Activated CD8-positive, alpha-beta memory T cell treated with anti-CD3 and anti-CD28 coated beads, Interleukin-2, amount 50 U/mL, for 48 hours (primary cell): ENCODE measurements at regions not wholly inside any gene's neighbourhood (a gene's known extent, or its start where the extent isn't known, plus 50 kb on each side); places are given as distances from the start of the nearest gene placed in this dataset.
"Not testable (repeated sequence)": the region's sequence is repeated elsewhere in the genome, so short reads cannot be mapped to it uniquely, and the experiment has no call there.

Experiments
- DNase-seq: peaks from one replicate; pipeline ENCODE4 v3.0.0-alpha.2; 2020

DNA sequence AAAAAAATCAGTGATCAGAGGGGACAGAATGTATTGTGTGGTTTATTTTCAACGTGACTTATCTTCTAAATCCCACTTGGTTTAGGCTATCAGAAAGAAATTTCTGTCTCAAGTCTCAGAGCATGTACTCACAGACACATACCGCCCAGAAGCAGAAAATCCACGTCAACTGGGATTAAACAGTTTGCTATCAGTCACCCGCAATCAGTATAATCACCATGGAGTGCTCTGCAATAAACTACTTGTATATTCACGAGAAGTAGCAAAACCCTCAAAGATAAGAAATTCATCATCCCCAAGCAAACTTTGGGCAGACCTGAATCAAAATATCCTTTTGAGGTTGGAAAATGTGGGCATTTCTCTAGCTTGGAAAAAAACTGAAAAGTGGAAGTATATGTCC lies 259.1 kb downstream of the FGFR2 start:
- DNase-seq: no peak

DNA sequence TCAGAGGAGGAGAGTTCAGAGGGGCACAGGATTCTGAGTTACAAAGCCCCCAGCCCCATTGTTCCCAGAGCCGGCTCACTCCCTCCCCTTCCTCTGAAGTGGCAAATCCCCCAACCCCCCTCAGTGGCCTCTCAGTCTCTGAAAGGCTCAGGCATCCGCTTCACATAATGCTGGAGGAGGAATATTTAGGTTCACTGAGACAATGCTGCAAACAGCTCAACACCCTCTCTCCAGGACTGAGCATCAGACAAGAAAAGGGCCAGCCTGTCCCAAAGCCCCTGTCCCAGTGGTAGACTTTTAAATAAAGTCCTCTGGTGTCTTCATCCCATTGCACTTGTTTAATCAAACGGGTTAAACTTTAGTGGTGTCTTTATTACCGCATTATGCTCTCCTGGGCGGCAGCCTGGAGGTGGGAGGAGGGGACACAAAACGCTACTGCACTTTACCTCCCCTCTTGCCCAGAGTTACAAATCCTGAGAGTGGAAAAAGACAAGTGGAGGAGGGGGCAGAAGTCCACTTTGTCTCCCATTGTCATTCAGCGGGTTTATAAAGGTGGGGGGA lies 257.9 kb downstream of the FGFR2 start:
- no peak for DNase-seq

GRCh38 chr10:121351540-121351939 lies 246.7 kb downstream of the FGFR2 start:
- DNase-seq: no peak

DNA sequence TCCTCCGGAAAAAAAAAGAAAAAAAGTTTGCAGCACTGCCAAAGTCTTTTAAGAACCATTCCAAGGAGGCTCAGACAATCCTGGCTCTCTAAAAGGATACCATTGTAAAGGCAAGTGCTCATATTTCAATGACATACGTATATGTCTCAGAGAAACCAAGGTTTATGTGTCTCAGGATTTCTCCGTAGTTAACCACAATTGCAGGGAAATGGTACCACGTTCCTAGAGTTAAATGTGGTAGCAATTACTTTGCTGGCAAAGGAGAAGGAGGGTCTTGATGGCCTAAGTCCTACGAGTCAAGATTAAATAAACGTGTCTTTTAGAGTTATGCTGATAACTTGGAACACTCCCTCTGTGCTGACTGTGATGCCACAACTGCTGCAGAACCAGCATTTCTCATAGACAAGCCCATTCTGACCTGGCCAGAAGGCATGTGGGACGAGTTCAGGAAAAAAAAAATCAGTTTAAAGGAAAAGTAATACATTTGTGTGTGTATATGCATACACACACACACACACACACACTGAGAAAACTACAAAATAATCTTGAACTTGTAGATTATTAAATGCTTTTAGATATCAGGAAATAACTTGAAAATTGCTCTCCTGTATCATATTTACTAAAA lies 245.9 kb downstream of the FGFR2 start:
- no peak for DNase-seq

DNA sequence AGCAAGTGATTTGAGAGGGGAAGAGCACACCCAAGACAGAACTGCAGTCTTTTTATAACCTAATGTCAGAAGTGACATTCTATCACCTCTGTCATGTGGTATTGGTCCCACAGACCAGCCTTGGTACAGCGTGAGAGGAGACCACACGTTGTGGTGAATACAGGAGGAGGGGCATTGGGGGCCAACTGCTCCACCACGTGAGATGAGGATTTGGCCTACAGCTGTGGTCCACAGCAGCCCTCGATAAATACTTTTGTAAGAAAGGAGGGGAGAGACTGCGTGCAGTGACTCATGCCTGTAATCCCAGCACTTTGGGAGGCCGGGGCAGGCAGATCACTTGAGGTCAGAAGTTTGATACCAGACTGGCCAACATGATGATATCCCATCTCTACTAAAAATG lies 243.1 kb downstream of the FGFR2 start:
- DNase-seq: no peak

DNA sequence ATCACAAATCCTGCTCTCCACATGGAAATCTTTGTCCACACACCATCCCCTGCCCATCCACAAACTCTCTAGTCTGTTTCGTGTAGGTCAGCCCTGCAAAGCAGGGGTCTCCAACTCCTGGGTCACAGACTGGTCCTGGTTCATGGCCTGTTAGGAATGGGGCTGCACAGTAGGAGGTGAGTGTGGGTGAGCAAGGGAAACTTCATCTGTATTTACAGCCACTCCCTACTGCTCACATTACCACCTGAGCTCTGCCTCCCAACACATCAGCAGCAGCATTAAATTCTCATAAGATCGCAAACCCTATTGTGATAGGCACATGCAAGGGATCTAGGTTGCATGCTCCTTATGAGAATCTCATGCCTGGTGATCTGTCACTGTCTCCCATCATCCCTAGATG lies 242.1 kb downstream of the FGFR2 start:
- no peak for DNase-seq

- DNase-seq: no peak
Measured at GRCh38 chr10:121357401-121357800, 240.8 kb downstream of the FGFR2 start.

- DNase-seq: no peak
Measured at GRCh38 chr10:121362026-121362425, 236.2 kb downstream of the FGFR2 start.

GRCh38 chr10:121365566-121365965 lies 232.7 kb downstream of the FGFR2 start:
- no peak for DNase-seq

DNA sequence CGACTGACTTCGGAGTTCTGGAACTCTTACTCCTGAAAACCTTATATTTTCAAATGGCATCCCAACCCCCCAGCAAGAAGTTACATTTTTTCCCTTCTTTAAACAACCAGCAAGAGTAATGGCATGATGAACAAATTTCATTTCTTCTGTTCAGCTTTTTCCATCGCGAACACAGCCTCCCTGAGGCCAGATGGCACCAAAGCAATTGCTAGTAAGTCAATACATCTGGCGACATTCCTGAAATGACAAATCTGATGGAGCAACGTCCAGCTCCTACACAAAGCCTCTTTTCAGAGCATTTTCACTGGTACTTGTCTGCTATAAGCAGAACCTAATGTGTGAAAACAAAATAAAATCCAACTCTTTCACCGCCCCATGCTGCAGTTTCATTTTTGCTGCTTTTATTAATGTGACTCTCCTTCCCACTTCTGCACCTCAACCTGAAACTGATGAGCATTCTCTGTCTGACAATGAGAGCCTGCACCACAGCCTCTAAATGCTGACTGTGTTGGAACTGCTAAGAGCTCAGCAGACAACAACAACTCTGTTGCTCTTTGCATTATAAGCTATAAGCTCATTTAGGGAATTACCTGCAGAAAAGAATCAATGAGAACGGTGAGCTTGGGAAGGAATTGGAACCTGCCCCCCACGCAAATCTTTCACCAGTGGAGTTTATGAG lies 229.8 kb downstream of the FGFR2 start:
- no peak for DNase-seq

GRCh38 chr10:121369616-121370015 lies 228.6 kb downstream of the FGFR2 start:
- DNase-seq: no peak

GRCh38 chr10:121371836-121372235 lies 226.4 kb downstream of the FGFR2 start:
- no peak for DNase-seq

GRCh38 chr10:121373411-121373810 lies 224.8 kb downstream of the FGFR2 start:
- DNase-seq: no peak

DNA sequence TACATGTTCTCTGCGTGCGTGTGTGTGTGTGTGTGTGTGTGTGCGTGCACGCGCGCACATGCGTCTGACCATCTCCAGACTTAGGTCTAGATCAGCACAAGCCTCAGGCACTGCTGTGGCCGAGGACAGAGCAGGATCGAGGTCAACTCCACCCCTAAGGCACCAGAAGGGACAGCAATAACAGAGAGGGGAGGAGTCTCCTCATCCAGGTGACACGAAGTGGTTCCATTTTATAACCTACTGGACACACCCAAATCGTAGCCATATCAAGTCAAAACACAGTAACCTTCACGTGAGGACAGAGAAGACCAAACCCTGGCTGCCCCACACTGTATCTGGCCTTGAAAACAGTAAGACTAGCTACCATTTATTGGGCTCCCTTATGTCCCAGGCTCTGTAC lies 224.1 kb downstream of the FGFR2 start:
- DNase-seq: no peak

- DNase-seq: no peak
Measured at GRCh38 chr10:121375172-121375571, 223.1 kb downstream of the FGFR2 start.

DNA sequence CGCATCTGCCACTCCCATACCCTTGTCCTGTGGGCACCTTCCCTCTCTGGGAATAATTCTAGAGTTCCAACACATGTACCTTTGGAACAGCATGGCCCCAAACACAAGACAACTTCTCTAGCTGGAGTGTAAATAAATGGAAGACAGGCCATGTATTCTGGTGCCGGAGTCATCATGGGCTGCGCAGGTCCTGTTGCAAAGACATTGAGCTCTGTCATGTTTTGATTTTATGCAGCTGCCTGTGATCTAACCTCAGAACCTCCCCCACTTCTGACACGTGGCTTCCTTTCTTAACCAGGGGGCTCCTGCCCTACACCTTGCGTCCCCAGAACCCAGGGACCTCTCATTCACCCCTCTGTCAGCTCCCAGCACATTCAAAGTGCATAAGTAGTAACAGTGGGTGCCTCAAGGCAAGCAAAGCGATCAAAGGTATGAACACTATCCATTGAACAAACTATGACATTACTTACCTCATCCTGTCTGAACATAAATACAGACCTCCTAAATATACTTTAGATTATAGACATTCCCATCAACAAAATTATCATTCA lies 219.9 kb downstream of the FGFR2 start:
- DNase-seq: no peak

DNA sequence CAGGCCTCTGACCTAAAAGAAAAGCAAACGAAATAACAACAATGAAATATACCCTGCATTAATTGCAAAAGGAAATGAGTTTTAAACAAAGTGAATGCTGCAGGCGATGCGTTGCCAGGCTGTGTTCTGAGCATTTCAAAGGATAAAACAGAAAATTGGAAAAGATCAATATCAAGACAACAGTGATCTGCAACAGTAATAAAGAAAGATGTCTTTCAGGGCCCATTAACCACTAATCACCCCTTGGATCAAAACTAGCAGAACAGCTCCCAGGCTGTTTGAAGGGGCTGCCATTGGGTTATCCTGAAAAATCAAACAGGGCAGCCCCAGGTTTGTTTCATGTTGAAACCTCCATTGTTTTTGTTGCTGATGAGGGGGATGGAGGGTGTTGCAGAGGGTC lies 219.2 kb downstream of the FGFR2 start:
- DNase-seq: no peak

DNA sequence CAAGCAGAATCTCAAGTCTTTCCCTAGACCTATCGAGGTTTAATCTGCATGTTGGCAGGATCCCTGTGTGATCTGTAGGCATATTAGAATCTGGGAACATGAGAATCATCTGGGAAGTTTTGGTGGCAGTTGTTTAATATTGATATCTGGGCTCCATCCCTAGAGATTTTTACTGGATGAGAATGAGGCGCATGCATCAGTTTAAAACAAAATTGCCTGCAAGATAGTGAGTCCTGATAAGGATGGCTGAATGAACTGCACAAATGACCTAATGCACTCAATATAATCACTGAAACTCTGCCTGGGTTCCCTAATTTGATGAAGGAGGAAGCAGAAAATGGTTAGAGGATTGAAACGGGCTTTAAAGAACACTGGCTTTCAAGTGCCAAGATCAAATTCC lies 218.0 kb downstream of the FGFR2 start:
- no peak for DNase-seq

DNA sequence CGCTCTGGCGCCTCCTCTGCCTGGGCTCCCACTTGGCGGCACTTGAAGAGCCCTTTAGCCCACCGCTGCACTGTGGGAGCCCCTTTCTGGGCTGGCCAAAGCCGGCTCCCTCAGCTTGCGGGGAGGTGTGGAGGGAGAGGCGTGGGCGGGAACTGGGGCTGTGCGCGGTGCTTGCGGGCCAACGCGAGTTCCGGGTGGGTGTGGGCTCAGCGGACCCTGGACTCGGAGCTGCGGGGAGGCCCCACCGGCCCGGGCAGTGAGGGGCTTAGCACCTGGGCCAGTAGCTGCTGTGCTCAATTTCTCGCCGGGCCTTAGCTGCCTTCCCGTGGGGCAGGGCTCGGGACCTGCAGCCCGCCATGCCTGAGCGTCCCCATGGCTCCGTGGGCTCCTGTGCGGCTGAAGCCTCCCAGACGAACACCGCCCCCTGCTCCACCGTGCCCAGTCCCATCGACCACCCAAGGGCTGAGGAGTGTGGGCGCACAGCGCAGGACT lies 216.2 kb downstream of the FGFR2 start:
- DNase-seq: not testable (repeated sequence)

DNA sequence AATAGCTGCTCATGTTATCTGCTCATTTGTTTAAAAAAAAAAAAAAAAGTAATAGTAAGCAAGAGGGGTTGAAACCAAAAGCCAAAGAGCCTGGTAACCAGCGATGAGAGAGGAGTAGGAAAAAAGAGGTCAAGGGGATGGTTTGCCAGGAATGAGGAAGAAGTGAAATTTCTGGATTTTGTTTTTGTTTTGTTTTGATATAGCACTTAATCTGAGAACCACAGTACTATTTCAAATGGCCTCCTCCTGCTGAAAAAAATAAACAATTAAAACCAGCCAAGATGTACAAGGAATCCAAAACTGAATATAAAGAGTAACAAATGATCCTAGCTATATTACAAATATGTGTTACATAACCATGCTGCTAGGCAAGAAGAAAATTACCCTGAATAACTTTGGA lies 213.1 kb downstream of the FGFR2 start:
- DNase-seq: no peak

DNA sequence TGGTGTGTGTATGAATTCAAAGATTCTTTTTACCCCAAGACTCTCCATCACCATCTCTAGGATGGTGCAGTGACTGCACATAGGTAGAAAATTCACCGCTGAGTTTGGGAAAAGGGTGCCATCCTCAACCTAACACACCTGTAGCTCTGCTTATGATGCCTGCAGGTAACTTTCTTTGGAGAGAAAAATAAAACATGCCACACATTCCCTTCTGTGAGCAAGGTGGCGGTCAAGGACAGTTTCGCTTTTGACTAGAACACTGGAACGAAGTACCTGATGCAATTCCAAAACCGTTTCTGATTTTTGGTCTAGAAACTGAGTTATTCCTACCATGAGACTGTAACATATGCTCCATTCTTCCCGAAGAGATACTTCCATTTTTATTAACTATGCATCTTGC lies 205.6 kb downstream of the FGFR2 start:
- no peak for DNase-seq

GRCh38 chr10:121393522-121393921 lies 204.7 kb downstream of the FGFR2 start:
- no peak for DNase-seq

DNA sequence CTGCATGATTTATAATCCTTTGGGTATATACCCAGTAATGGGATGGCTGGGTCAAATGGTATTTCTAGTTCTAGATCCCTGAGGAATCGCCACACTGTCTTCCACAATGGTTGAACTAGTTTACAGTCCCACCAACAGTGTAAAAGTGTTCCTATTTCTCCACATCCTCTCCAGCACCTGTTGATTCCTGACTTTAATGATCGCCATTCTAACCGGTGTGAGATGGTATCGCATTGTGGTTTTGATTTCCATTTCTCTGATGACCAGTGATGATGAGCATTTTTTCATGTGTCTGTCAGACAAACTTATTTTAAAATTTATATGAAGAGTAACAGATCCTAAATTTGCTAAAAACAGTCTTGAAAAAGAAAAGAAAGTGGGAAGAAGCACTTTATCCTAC lies 197.7 kb downstream of the FGFR2 start:
- not testable (repeated sequence) for DNase-seq

GRCh38 chr10:121403527-121403926 lies 194.7 kb downstream of the FGFR2 start:
- DNase-seq: no peak
